VCaP (cell line): ENCODE measurements at regions not wholly inside any gene's neighbourhood (a gene's known extent, or its start where the extent isn't known, plus 50 kb on each side); places are given as distances from the start of the nearest gene placed in this dataset.

ENCODE experiments used
- H3K27ac ChIP-seq: fragments of 450-650 bp; 2 replicates; pipeline ENCODE4 v1.5.1; 2017
- TF ChIP-seq, protein P1 (sequence below): fragments of 450-650 bp; conservative IDR thresholded peaks from 2 replicates; pipeline ENCODE4 v1.5.1; 2017; ENCODE audit warnings: mild to moderate bottlenecking, moderate library complexity

DNA sequence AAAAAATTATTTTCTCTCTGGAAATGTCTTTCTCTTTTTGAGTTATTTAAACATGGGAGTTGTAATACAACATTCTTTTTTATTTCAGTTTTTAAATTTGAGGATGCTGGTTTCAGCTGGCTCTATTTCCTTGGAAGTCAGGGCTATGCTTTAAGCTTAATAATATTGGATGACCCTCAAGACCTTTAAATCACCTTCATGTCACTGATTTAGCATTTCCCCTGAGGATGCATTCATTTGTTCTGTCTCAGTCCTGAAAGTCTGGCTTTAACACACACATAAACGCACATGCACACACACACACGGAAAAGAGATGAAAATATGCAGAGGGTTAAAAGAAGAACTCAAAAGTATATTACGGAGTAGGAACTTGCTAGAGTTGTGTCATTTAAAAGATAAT, 260.5 kb downstream of the PTBP2 start:
- TF ChIP-seq, protein P1, sequence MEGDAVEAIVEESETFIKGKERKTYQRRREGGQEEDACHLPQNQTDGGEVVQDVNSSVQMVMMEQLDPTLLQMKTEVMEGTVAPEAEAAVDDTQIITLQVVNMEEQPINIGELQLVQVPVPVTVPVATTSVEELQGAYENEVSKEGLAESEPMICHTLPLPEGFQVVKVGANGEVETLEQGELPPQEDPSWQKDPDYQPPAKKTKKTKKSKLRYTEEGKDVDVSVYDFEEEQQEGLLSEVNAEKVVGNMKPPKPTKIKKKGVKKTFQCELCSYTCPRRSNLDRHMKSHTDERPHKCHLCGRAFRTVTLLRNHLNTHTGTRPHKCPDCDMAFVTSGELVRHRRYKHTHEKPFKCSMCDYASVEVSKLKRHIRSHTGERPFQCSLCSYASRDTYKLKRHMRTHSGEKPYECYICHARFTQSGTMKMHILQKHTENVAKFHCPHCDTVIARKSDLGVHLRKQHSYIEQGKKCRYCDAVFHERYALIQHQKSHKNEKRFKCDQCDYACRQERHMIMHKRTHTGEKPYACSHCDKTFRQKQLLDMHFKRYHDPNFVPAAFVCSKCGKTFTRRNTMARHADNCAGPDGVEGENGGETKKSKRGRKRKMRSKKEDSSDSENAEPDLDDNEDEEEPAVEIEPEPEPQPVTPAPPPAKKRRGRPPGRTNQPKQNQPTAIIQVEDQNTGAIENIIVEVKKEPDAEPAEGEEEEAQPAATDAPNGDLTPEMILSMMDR: no peak
- no peak overlapping the region for H3K27ac ChIP-seq

DNA sequence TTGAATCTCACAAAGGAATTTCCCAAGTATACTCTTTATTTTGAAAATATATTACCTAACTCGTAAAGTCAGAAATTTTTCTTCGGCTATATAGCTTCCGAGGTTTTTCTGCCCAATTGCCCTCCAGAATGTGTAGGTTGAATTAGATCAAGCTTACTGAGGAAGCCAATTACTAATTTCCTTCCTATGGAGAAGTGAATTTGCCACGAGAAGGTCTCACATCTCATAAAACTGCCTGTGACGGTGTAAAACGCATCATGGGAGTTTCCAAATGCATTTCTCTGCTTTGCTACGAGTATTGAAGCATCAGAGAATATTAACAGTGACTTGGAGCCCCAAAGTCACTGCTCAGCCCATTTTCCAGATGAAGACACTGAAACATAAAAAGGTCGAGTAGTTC, 262.3 kb downstream of the PTBP2 start:
- H3K27ac ChIP-seq: no peak overlapping the region
- TF ChIP-seq, protein P1: no peak

- no peak overlapping the region for H3K27ac ChIP-seq
- TF ChIP-seq, protein P1: no peak
Measured at GRCh38 chr1:96987186-96987703, 265.7 kb downstream of the PTBP2 start.

- peak overlapping the region; percentile 31 for H3K27ac ChIP-seq
- TF ChIP-seq, protein P1: no peak
Measured at GRCh38 chr1:96989302-96989701, 267.7 kb downstream of the PTBP2 start.

- H3K27ac ChIP-seq: peak overlapping the region; percentile 31; the same call in 1 of the 2 replicates
- TF ChIP-seq, protein P1: no peak
Measured at GRCh38 chr1:96990136-96990535, 268.6 kb downstream of the PTBP2 start.

DNA sequence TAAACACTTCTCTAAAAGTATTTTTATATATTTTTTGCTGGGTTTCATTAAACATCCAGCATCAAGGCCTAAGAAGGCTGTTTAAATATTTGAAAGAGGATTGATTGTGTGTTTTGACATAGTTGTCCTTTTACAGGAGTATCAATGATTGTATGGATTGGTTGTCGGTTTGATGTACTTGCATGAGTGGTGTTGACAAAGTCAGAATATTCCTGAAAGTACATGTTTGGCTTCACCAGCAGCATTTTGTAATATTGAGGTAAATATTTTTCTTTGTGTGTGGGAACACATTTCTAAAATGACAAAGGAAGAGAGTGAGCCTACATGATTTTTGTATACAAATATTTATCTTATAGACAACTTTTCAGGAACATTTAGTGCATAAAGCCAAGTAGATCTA, 269.7 kb downstream of the PTBP2 start:
- TF ChIP-seq, protein P1: no peak
- H3K27ac ChIP-seq: no peak overlapping the region

- TF ChIP-seq, protein P1: no peak
- no peak overlapping the region for H3K27ac ChIP-seq
Measured at GRCh38 chr1:96992871-96993270, 271.3 kb downstream of the PTBP2 start.
